Activated CD8-positive, alpha-beta T cell treated with anti-CD3 and anti-CD28 coated beads, Interleukin-2, amount 10 ng/mL, durations not matched to agents 7 days and 5 days (primary cell): ENCODE measurements at regions not wholly inside any gene's neighbourhood (a gene's known extent, or its start where the extent isn't known, plus 50 kb on each side); places are given as distances from the start of the nearest gene placed in this dataset.
"Not testable (repeated sequence)": the region's sequence is repeated elsewhere in the genome, so short reads cannot be mapped to it uniquely, and the experiment has no call there.

Experiments used
- ATAC-seq: fragments of 150-1000 bp; cut with Tn5 transposase; one replicate; pipeline ENCODE4 v1.10.0; 2021; ENCODE audit warnings: moderate library complexity
- CTCF ChIA-PET: fragments of 350-600 bp; sonication (Branson Sonifier 250); formaldehyde crosslinking; loops from one replicate; lab custom pipeline; 2021; ENCODE audit warnings: antibody characterized with exemption; lab: Charles Lee
- POLR2A ChIA-PET: fragments of 350-600 bp; sonication (Branson Sonifier 250); formaldehyde crosslinking; loops from one replicate; lab custom pipeline; 2021; ENCODE audit warnings: antibody characterized with exemption; lab: Charles Lee
- DNase-seq: peaks from one replicate; pipeline ENCODE4 v3.0.0-alpha.2; 2020
- H3K27ac Mint-ChIP-seq: one replicate; pipeline ENCODE4 v1.8.0; 2021; ENCODE audit warnings: mild to moderate bottlenecking, mixed read lengths
- H3K27me3 Mint-ChIP-seq: one replicate; pipeline ENCODE4 v1.8.0; 2021; ENCODE audit warnings: low read depth, mixed read lengths
- H3K36me3 Mint-ChIP-seq: one replicate; pipeline ENCODE4 v1.8.0; 2021; ENCODE audit warnings: low read depth, mixed read lengths
- H3K4me1 Mint-ChIP-seq: one replicate; pipeline ENCODE4 v1.8.0; 2021; ENCODE audit warnings: low read depth, mixed read lengths
- H3K4me3 Mint-ChIP-seq: one replicate; pipeline ENCODE4 v1.8.0; 2021; ENCODE audit warnings: mild to moderate bottlenecking, mixed read lengths
- H3K9me3 Mint-ChIP-seq: one replicate; pipeline ENCODE4 v1.8.0; 2022; ENCODE audit warnings: mixed read lengths; ENCODE audit not compliant: insufficient read depth

GRCh38 chr7:49636400-49636799 is 137.0 kb upstream of the VWC2 start:
- H3K36me3 Mint-ChIP-seq = no peaks in the 10 kb centered on the region
- H3K27ac Mint-ChIP-seq = no peak overlapping the region
- ATAC-seq (no peak), DNase-seq (no peak)
- H3K4me1 Mint-ChIP-seq = no peaks in the 10 kb centered on the region
- H3K27me3 Mint-ChIP-seq = no peaks in the 10 kb centered on the region
- H3K4me3 Mint-ChIP-seq = no peak overlapping the region
- no peaks in the 10 kb centered on the region for H3K9me3 Mint-ChIP-seq
- POLR2A ChIA-PET = no interaction called here
- CTCF ChIA-PET = no interaction called here

- H3K4me3 Mint-ChIP-seq = no peak overlapping the region
- no peak for DNase-seq
- ChIA-PET CTCF (no interaction called here), POLR2A (no interaction called here)
- H3K36me3 Mint-ChIP-seq = no peaks in the 10 kb centered on the region
- H3K27ac Mint-ChIP-seq = no peak overlapping the region
- H3K4me1 Mint-ChIP-seq = no peaks in the 10 kb centered on the region
- no peak for ATAC-seq
- no peaks in the 10 kb centered on the region for H3K27me3 Mint-ChIP-seq
- H3K9me3 Mint-ChIP-seq = no peaks in the 10 kb centered on the region
These were observed 135.3 kb upstream of the VWC2 start for GRCh38 chr7:49638166-49638565.

- DNase-seq = no peak
- no peaks in the 10 kb centered on the region for H3K36me3 Mint-ChIP-seq
- POLR2A ChIA-PET = no interaction called here
- no peak overlapping the region for H3K4me3 Mint-ChIP-seq
- H3K27ac Mint-ChIP-seq = no peak overlapping the region
- H3K27me3 Mint-ChIP-seq = no peaks in the 10 kb centered on the region
- no peaks in the 10 kb centered on the region for H3K9me3 Mint-ChIP-seq
- no peak for ATAC-seq
- CTCF ChIA-PET = no interaction called here
- H3K4me1 Mint-ChIP-seq = no peaks in the 10 kb centered on the region
These were observed 134.3 kb upstream of the VWC2 start for GRCh38 chr7:49639068-49639593.

- DNase-seq = no peak
- H3K4me3 Mint-ChIP-seq = no peak overlapping the region
- H3K9me3 Mint-ChIP-seq = no peaks in the 10 kb centered on the region
- no peak overlapping the region for H3K27ac Mint-ChIP-seq
- H3K36me3 Mint-ChIP-seq = no peaks in the 10 kb centered on the region
- ATAC-seq = no peak
- POLR2A ChIA-PET = no interaction called here
- CTCF ChIA-PET = no interaction called here
- no peaks in the 10 kb centered on the region for H3K27me3 Mint-ChIP-seq
- H3K4me1 Mint-ChIP-seq = no peaks in the 10 kb centered on the region
These were observed 133.6 kb upstream of the VWC2 start for GRCh38 chr7:49639808-49640207.

GRCh38 chr7:49643321-49643720 is 130.1 kb upstream of the VWC2 start:
- no peaks in the 10 kb centered on the region for H3K4me1 Mint-ChIP-seq
- ATAC-seq (no peak), DNase-seq (no peak)
- H3K27me3 Mint-ChIP-seq = no peaks in the 10 kb centered on the region
- ChIA-PET CTCF (no interaction called here), POLR2A (no interaction called here)
- no peaks in the 10 kb centered on the region for H3K36me3 Mint-ChIP-seq
- H3K4me3 Mint-ChIP-seq = no peak overlapping the region
- no peaks in the 10 kb centered on the region for H3K9me3 Mint-ChIP-seq
- H3K27ac Mint-ChIP-seq = no peak overlapping the region

GRCh38 chr7:49643736-49644135 is 129.7 kb upstream of the VWC2 start:
- H3K27me3 Mint-ChIP-seq = no peaks in the 10 kb centered on the region
- DNase-seq = no peak
- no peaks in the 10 kb centered on the region for H3K4me1 Mint-ChIP-seq
- H3K27ac Mint-ChIP-seq = no peak overlapping the region
- no peak overlapping the region for H3K4me3 Mint-ChIP-seq
- CTCF ChIA-PET = no interaction called here
- POLR2A ChIA-PET = no interaction called here
- no peaks in the 10 kb centered on the region for H3K9me3 Mint-ChIP-seq
- H3K36me3 Mint-ChIP-seq = no peaks in the 10 kb centered on the region
- ATAC-seq = no peak

GRCh38 chr7:49644396-49645166 is 128.9 kb upstream of the VWC2 start:
- DNase-seq (no peak), ATAC-seq (no peak)
- H3K4me3 Mint-ChIP-seq = no peak overlapping the region
- H3K27me3 Mint-ChIP-seq = no peaks in the 10 kb centered on the region
- ChIA-PET POLR2A (no interaction called here), CTCF (no interaction called here)
- H3K4me1 Mint-ChIP-seq = no peaks in the 10 kb centered on the region
- no peaks in the 10 kb centered on the region for H3K36me3 Mint-ChIP-seq
- H3K27ac Mint-ChIP-seq = no peak overlapping the region
- H3K9me3 Mint-ChIP-seq = no peaks in the 10 kb centered on the region

GRCh38 chr7:49645296-49645695 is 128.1 kb upstream of the VWC2 start:
- POLR2A ChIA-PET = no interaction called here
- Mint-ChIP-seq H3K4me3 (no peak overlapping the region), H3K36me3 (no peaks in the 10 kb centered on the region), H3K9me3 (no peaks in the 10 kb centered on the region), H3K27me3 (no peaks in the 10 kb centered on the region), H3K27ac (no peak overlapping the region), H3K4me1 (no peaks in the 10 kb centered on the region)
- DNase-seq (no peak), ATAC-seq (no peak)
- CTCF ChIA-PET = no interaction called here

GRCh38 chr7:49660170-49660783 is 113.2 kb upstream of the VWC2 start:
- Mint-ChIP-seq H3K4me1 (no peaks in the 10 kb centered on the region), H3K27ac (no peak overlapping the region), H3K9me3 (no peaks in the 10 kb centered on the region), H3K36me3 (no peaks in the 10 kb centered on the region), H3K27me3 (no peaks in the 10 kb centered on the region), H3K4me3 (no peak overlapping the region)
- ChIA-PET POLR2A (no interaction called here), CTCF (no interaction called here)
- ATAC-seq = no peak
- no peak for DNase-seq

- Mint-ChIP-seq H3K9me3 (no peaks in the 10 kb centered on the region), H3K27me3 (no peaks in the 10 kb centered on the region), H3K36me3 (no peaks in the 10 kb centered on the region), H3K4me1 (no peaks in the 10 kb centered on the region), H3K27ac (no peak overlapping the region), H3K4me3 (no peak overlapping the region)
- ChIA-PET CTCF (no interaction called here), POLR2A (no interaction called here)
- ATAC-seq (no peak), DNase-seq (no peak)
These were observed 112.5 kb upstream of the VWC2 start for GRCh38 chr7:49660976-49661375.

GRCh38 chr7:49665963-49666362 is 107.5 kb upstream of the VWC2 start:
- H3K27me3 Mint-ChIP-seq, ATAC-seq, H3K4me3 Mint-ChIP-seq, H3K36me3 Mint-ChIP-seq, H3K27ac Mint-ChIP-seq, H3K9me3 Mint-ChIP-seq, H3K4me1 Mint-ChIP-seq, DNase-seq, POLR2A ChIA-PET, CTCF ChIA-PET: not testable (repeated sequence)

GRCh38 chr7:49666764-49667163 is 106.7 kb upstream of the VWC2 start:
- DNase-seq (no peak), ATAC-seq (no peak)
- no peak overlapping the region for H3K4me3 Mint-ChIP-seq
- POLR2A ChIA-PET = no interaction called here
- no peaks in the 10 kb centered on the region for H3K27me3 Mint-ChIP-seq
- no peak overlapping the region for H3K27ac Mint-ChIP-seq
- no peaks in the 10 kb centered on the region for H3K4me1 Mint-ChIP-seq
- no peaks in the 10 kb centered on the region for H3K9me3 Mint-ChIP-seq
- no peaks in the 10 kb centered on the region for H3K36me3 Mint-ChIP-seq
- CTCF ChIA-PET = no interaction called here
